Superior temporal gyrus (tissue), 1 donor: ENCODE measurements at regions not wholly inside any gene's neighbourhood (a gene's known extent, or its start where the extent isn't known, plus 50 kb on each side); places are given as distances from the start of the nearest gene placed in this dataset.
A peak's percentile ranks its signal among the peaks of the same experiment; 100 is the strongest.

Experiments
- DNase-seq: peaks from one replicate; pipeline ENCODE4 v3.0.0-alpha.2; 2016; ENCODE audit errors: extremely low spot score

GRCh38 chr16:81185416-81185815 lies 53.1 kb upstream of the BCO1 start:
- peak; percentile 61 for DNase-seq

GRCh38 chr16:81181013-81181720 lies 57.3 kb upstream of the BCO1 start:
- DNase-seq, result no peak

GRCh38 chr16:81180578-81180977 lies 57.9 kb upstream of the BCO1 start:
- DNase-seq, result no peak

- no peak for DNase-seq
These were observed 59.3 kb upstream of the BCO1 start for GRCh38 chr16:81179219-81179618.

- DNase-seq, result no peak
These were observed 63.1 kb upstream of the BCO1 start for GRCh38 chr16:81175325-81175891.

GRCh38 chr16:81174644-81175324 lies 63.7 kb upstream of the BCO1 start:
- no peak for DNase-seq

- DNase-seq, result no peak
These were observed 65.5 kb upstream of the BCO1 start for GRCh38 chr16:81172769-81173658.

- no peak for DNase-seq
These were observed 67.7 kb upstream of the BCO1 start for GRCh38 chr16:81170824-81171223.

GRCh38 chr16:81168406-81168805 lies 70.1 kb upstream of the BCO1 start:
- DNase-seq, result no peak

- DNase-seq, result no peak
These were observed 70.6 kb upstream of the BCO1 start for GRCh38 chr16:81167851-81168250.

GRCh38 chr16:81166417-81167300 lies 70.5 kb upstream of the GCSH start:
- no peak for DNase-seq

GRCh38 chr16:81165411-81166097 lies 69.4 kb upstream of the GCSH start:
- no peak for DNase-seq

- no peak for DNase-seq
These were observed 68.8 kb upstream of the GCSH start for GRCh38 chr16:81164958-81165357.

GRCh38 chr16:81164481-81164880 lies 68.3 kb upstream of the GCSH start:
- DNase-seq, result no peak

- DNase-seq, result no peak
These were observed 67.5 kb upstream of the GCSH start for GRCh38 chr16:81163671-81164070.

- DNase-seq, result peak; percentile 91
These were observed 62.8 kb upstream of the GCSH start for GRCh38 chr16:81158964-81159363.

- no peak for DNase-seq
These were observed 59.6 kb upstream of the GCSH start for GRCh38 chr16:81155769-81156168.

- DNase-seq, result peak; percentile 34
These were observed 55.6 kb upstream of the GCSH start for GRCh38 chr16:81151648-81152310.

GRCh38 chr16:81149614-81150013 lies 53.4 kb upstream of the GCSH start:
- no peak for DNase-seq

GRCh38 chr16:81148277-81148676 lies 52.1 kb upstream of the GCSH start:
- no peak for DNase-seq
